Globus pallidus (tissue), 1 donor: ENCODE measurements at regions not wholly inside any gene's neighbourhood (a gene's known extent, or its start where the extent isn't known, plus 50 kb on each side); places are given as distances from the start of the nearest gene placed in this dataset.

ENCODE experiments used
- DNase-seq: peaks from one replicate; pipeline ENCODE4 v3.0.0-alpha.2; 2015; ENCODE audit warnings: low spot score

DNA sequence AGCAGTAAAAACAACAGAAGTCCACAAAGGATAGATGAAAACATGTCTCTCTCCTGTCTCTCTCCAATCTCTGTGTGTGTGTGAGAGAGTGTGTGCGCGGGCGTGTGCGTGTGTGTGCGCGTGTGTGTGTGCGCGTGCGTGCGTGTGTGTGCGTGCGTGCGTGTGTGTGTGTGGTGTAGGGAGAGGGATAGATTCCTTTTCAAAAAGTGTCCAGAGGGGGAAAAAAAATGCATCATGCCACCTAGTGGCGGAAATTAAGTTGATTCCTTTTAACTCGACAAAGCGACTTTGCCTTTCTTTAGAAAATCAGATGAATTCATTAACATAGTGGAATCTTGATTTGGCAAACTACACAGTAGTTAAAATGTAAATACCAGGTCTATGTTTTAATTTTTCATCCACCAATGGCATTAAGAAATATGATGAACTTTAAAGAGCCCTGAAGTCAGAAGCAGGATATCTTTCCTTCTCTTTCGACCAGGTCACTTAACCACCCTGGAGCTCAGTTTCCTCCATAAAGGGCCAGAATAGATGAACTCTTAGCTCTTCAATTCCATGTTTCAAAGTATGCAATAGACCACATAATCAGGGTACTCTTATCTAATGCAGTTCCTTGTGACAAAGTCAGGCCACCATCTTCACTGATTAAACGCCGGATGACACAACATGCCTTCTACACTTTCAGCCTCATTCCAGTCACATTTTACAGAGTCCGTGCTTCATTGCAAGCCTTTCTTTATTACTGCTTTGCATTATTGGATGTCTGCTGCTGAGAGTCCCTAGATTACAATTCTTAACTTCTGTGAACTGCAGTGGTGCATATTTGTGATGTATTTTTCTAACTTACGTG lies 162.8 kb downstream of the FBXO8 start:
- DNase-seq: peak; percentile 41

- no peak for DNase-seq
Observed at GRCh38 chr4:174119830-174120229, 163.6 kb downstream of the FBXO8 start.

GRCh38 chr4:174119051-174119450 lies 164.4 kb downstream of the FBXO8 start:
- no peak for DNase-seq

- DNase-seq: no peak
Observed at GRCh38 chr4:174118171-174118570, 165.3 kb downstream of the FBXO8 start.

DNA sequence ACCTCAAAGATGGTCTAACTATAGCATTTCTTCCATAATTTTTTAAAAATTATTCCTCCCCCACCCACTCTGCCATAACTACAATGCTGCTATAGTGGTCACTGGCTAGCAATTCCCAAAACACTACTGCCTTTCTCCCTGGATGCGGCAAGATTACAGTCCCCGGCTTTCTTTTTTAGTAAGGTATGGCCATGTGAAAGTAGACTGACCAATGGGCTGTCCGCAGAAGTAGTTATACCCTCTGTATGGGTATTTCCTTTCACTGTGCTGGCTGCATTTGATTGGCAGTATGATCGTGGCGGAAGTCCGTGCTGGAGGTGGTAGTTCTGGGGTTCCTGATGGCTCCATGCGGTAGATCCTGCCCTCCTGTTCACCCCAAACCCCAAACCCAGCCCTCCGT lies 166.0 kb downstream of the FBXO8 start:
- no peak for DNase-seq

DNA sequence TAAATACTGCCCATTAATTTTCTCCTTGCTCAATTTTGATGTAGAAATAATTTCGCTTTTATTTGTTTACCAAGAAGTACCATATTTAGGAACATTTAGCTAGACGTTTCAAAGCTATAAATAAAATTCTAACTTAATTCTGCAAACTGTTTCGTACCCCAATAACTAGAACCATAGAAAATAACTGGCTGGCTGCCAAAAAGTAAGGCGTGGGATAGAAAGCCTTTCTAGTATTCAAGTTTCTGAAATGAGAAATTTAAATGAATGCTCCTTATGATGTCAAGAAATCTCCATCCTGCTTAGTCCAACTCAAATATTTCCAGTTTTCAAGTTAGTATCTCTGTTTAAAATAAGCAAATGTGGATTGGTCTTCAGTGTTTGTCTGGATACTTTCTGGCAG lies 167.4 kb downstream of the FBXO8 start:
- DNase-seq: no peak

DNA sequence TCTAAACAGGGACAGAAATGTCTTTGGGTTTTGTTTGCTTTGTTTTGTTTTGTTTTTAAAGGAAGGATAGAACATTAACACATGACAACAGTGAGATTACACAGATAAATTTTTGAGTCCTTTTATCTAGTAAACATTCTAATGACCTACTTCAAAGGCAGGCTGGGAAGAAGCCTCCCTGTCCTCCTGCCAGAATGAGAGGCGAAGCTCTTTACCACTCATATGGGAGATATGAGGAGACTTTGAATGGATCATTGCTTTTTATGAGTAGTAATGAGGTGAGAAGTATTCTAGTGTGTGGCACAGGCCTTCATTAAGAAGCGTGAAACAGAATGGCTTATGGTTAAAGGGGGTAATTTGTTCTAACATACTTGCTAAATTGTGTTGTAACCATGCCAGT lies 172.0 kb downstream of the FBXO8 start:
- DNase-seq: no peak

- DNase-seq: no peak
Observed at GRCh38 chr4:174110180-174110579, 173.3 kb downstream of the FBXO8 start.

DNA sequence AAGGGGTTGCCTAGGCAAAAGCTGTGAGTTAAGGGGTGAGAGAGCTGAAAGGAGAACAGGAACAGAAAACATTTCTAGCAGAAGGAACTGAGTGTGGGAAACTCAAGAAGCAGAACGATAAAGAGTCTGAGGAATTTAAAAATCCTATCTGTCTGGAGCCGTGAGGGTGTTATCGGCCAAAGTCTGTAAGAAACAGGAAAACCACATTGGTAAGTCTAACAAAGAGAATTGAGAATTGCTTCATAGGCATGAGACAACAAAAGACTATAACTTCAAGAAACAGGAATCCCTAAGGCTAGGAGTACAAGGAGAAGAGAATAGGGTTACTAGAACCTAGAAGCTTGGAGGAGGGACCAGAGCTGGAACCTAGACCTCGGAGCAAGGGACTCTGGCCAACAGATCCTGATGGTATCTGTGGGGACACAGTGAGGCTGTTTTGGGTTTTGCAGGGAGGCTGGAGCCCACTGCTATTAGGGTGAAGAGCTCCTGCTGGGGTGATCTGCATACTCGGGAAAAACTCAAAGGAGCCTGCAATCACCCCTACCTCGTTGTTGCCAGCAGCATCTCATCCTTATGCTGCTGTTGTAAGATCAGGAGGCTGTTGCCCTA lies 175.6 kb downstream of the FBXO8 start:
- no peak for DNase-seq

DNA sequence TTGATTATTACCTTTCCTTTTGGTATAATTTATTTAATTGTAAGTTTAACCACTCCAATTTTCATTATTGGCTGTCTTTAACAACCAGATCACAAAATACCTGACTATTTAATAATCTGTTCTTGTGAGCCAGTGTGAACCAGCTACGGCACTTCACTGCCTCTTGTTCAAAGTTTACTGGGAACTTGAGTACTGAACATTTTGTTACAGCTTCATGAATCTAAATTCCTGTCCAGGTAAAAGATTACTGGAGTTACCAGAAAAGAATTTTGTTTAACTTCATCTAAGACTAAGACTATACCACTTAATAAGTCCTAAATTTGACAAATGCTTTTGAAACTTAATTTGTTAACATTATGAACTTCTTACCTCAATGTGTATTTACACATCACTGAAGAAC lies 178.3 kb downstream of the FBXO8 start:
- DNase-seq: no peak

GRCh38 chr4:174100910-174101309 lies 182.6 kb downstream of the FBXO8 start:
- DNase-seq: no peak

DNA sequence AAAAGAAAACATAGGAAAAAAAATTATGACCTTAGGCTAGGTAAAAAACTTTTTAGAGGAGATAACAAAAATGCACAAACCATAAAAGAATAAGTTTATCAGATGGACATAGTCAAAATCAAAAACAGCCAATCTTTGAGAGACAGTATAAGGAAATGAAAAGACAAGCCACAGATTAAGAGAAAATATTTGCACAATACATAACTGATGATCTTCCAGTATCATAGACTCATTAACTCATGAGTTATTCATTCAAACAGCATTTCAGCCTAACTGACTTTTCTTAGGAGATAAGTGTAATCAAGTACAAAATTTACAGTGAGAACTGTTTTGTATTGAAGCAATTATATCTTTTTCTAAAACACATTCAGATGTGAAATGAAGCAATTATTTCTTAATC lies 183.8 kb downstream of the FBXO8 start:
- DNase-seq: no peak

GRCh38 chr4:174096999-174097398 lies 186.5 kb downstream of the FBXO8 start:
- no peak for DNase-seq

- no peak for DNase-seq
Observed at GRCh38 chr4:174096456-174096855, 187.0 kb downstream of the FBXO8 start.

- DNase-seq: no peak
Observed at GRCh38 chr4:174091130-174091529, 192.3 kb downstream of the FBXO8 start.

GRCh38 chr4:174089711-174090110 lies 193.8 kb downstream of the FBXO8 start:
- DNase-seq: no peak

DNA sequence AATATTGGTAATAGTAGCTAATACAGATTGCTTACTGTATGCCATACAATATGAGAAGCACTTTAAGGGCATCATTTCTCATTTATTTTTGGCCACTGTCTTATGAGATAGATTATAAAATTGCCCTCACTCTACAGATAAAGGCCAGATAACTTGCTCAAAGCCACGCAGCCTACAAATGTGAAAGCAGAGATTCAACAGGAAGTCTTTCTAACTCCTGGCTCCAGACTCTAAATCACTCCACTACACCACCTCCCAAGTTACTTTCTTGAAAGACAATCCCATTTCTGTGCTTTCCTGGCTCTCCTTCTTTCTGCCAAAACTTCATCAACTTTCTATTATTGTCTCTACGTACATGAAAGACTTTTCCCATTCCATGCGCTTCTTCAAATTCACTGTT lies 194.7 kb downstream of the FBXO8 start:
- no peak for DNase-seq

- DNase-seq: no peak
Observed at GRCh38 chr4:174086829-174087799, 196.4 kb downstream of the FBXO8 start.

GRCh38 chr4:174084981-174085380 lies 198.5 kb downstream of the FBXO8 start:
- no peak for DNase-seq

GRCh38 chr4:174084542-174084941 lies 198.9 kb downstream of the FBXO8 start:
- DNase-seq: no peak

DNA sequence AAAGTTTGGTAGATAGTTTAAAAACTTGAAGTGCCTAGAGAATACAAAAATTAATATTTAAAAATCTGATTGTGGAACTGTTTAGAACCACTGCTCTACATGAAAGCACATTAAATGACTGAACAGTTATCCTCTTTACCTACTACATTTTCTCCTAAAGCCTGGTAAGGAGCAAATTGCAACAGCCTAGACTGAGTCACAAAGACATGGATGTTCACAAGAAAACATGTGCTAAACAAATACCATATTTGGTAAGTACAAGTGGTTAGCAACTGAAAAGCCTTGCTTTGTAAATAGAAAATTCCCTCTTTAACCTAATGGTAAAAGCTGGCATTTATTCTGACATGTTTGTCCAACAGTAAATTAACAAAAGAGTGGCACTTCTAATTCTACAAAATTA lies 203.1 kb downstream of the FBXO8 start:
- DNase-seq: no peak

DNA sequence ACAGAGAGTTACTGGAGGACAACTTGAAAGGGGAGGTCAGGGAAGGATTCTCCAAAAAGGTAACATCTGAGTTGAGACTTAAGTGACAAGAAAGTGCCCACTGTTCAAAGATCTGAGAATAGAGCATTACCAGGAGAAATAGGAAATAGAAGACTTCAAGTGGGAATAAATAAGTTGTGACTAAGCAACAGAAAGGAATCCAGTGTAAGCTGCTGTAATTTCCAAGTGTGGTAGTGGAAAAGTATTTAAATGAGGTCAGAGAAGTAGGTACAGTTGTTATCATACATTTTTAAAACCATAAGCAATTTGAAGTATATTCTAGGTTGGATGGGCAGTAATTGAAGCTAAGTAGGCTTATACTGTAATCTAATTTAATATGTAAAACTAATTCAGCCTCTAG lies 211.9 kb downstream of the FBXO8 start:
- DNase-seq: no peak
